HG03108 (cell line): ENCODE measurements at regions not wholly inside any gene's neighbourhood (a gene's known extent, or its start where the extent isn't known, plus 50 kb on each side); places are given as distances from the start of the nearest gene placed in this dataset.
"Not testable (repeated sequence)": the region's sequence is repeated elsewhere in the genome, so short reads cannot be mapped to it uniquely, and the experiment has no call there.

Source experiments
- ATAC-seq: cut with Tn5 transposase; IDR thresholded peaks from one replicate; pipeline ENCODE4 v1.9.1; 2021; ENCODE audit warnings: moderate library complexity; ENCODE audit not compliant: unreplicated experiment

DNA sequence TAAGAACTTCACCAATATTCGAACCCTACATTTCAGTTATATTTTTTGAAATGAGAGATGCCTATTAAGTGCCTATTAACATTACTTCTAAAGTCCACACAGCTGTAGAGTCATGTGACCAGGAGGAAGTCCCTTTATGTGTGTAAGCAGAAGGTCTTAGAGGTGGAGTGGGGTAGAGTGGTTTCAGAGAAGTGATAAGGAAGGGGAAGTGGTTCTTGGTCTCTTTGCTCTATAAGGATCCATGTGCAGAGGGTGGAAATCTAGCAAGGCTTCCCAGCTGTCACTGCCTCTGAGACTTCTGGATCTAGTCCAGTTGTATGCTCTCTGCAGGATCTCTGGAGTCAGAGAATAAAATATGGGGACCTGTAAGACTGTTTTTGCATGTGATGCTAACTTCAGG, 673.9 kb downstream of the FLRT2 start:
- no peak for ATAC-seq

DNA sequence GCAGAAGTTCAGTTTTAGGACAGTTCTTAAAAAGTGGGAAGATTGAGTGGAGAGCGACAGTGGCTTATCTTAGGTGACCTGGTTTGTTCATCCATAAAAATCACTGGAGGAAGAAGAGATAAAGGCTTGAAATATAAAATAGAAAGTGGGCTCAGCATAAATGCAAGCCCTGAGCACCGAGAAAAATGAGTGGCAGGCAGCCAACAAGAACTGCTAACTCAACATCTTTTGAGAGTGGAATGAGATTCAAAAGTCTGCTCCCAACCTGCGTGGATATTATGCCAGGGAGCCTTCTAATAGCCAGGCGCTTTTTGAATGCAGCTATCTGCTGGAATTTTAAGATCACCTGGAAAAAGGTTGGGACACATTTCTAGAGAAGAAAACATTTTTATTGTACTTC, 666.5 kb downstream of the FLRT2 start:
- ATAC-seq, result no peak

DNA sequence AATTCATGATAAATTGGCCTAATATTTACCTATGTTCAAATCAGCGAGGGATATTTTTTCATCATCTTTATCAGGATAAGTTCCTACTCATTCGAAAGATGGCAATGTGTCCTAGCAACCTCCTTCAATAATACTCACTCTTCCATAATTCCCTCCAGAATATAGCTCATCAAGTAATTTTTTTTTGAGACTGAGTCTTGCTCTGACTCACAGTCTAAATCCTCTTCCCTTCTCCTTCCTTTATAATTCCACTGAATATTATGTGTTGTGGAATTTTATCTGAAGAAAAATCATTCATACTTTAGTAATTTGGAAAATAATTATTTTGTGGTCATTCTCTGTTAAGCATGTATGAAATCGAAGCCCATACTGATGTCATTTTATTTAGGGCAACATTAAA, 663.8 kb downstream of the FLRT2 start:
- ATAC-seq, result no peak

DNA sequence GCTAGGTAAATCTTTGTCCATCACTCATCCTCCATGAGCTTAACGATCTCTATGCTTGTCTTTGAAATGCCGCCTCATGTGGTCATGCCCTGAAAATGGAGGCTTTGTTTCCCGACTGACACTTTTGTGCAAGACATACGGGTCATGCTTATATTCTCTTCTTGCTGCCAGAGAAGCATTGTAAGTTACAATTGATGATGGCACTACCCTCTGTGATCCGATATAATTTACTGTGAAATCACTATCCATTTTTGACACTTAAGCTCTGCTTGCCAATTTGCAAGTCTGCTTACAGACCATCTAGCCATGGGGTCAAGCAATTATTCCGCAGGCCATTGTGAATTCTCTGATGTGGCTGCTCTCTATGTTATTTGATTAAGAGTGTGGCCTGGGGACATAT, 650.0 kb downstream of the FLRT2 start:
- no peak for ATAC-seq

DNA sequence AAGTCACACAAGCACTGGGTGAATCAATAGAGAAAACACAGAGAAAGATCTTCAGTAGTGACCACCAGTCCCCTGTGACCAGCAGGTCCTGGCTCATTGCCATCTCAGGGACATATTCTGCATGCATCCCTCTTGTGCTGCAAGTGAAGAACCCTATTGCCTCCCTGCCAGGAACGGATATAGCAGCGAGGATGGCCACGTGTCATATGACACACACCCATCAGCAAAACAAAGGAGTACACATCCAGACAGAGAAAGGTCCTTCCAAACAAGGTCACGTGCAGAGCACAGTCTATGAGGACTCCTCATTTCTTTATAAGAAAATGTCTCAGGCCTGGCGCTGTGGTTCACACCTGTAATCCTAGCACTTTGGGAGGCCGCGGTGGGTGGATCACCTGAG, 638.4 kb downstream of the FLRT2 start:
- ATAC-seq, result no peak

DNA sequence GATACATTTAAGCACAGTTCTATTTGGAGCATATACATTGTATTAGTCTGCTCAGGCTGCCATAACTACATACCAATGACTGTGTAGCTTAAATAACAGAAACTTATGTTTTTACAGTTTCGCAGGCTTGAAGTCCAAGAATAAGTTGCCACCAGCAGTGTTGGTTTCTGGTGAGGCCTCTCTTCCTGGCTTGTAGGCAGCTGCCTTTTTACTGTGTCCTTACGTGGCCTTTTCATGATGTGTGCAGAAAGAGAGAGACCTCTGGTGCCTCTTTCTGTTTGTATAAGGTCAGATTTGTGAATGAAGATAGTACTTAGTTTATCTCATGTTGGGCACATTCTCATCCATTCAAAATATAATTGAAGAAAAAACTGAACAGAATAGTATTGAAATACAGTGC, 636.6 kb downstream of the FLRT2 start:
- ATAC-seq, result no peak

DNA sequence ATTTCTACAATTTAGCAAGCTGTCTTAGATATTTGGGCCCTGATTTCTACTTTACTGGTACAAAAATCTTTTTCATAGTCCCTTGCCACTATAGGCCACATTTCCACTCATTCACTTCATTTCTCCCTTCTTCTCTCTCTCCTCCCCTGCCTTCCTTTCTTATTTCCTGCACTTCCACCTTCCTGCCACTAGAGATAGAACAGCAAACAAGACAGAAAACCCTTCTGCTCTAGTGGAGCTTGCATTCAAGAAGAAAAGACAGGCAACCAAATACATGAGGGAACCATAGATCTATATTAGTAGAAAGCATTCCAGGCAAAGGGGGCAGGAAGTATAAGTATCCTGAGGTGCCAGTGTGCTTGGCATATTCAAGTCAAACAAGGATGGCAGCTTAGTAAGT, 623.5 kb downstream of the FLRT2 start:
- no peak for ATAC-seq

DNA sequence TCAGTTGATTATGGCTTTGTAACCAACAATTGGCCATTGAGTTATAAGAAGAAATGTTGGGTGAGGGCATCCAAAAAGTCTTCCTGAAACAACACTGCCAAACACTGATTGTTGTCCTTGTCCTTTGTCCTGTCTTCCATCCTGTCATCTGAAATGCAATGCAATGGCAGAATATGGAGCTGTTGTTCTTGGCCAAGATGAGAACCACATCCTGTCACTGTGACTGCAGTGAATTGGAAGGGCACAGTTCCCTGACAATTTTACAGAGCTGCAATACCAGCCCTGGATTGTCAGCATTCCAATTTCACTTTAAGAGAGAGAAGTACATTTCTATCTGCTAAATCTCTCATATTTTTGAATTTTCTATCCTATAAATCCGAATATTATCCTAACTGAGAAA, 613.3 kb downstream of the FLRT2 start:
- no peak for ATAC-seq

DNA sequence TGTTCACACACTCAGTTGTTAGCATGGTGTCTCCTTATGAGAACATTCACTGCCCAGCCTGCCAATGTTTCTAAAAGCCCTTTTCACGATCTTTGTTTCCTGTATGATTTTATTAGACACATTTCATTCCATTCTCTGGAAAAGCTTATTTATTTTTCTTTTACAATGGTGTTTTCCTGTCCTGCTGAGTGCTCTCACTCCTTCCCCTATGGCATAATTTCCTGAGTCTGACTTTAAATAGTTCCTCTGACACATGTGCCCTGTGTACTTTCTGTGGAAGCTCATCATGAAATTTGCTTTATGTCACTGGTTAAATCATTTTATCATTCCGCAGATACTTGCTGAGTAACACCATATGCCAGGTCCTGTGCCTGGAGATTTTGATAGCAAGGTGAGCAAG, 612.0 kb downstream of the FLRT2 start:
- ATAC-seq, result no peak

DNA sequence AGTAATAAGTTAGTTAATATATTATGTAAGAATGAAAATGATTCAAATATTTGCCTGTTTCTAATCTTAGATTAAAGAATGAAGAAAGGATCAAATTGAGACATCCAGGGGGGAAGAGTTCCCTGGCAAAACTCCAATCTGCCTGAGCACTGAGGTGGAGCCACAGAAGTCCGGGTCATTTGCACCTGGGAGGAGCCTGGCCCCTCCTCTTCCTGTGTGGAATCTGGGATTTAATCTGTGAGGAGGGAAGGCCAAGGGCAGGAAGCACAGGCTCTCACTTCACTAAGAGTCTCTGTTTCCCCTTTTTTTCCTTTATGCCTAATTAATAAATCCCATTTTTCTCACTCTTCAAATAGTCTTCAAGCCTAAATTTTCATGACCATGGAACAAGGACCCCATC, 599.5 kb downstream of the FLRT2 start:
- no peak for ATAC-seq

DNA sequence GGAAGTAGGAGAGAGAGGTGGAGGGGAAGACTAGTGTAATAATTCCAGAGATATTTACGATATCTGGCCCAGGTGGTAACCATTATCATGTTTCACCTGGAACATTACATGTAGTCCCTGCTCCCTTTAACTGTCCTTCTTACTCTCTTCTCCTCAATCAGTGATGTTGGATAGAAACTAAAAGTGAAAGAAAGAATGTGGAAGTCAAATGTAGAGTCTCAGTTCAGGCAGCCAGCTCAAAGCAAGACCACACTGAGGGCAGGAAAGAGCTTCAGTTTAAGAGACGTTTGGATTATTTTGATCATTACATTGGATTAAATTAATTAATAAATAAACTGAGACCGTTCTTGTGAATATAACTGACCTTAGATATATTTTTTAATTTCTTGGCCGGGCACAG, 594.4 kb downstream of the FLRT2 start:
- no peak for ATAC-seq

DNA sequence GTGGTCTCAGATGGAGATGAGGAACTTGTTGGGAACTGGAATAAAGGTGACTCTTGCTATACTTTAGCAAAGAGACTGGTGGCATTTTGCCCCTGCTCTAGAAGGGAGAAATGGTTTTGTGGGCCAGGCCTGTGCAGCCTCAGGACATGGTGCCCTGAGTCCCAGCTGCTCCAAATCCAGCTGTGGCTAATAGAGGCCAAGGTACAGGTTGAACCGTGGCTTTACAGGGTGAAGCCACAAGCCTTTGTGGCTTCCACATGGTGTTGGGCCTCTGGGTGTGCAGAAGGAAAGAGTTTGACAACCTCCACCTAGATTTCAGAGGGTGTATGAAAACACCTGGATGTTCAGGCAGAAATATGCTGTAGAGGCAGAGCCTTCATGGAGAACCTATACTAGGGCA, 586.0 kb downstream of the FLRT2 start:
- no peak for ATAC-seq

DNA sequence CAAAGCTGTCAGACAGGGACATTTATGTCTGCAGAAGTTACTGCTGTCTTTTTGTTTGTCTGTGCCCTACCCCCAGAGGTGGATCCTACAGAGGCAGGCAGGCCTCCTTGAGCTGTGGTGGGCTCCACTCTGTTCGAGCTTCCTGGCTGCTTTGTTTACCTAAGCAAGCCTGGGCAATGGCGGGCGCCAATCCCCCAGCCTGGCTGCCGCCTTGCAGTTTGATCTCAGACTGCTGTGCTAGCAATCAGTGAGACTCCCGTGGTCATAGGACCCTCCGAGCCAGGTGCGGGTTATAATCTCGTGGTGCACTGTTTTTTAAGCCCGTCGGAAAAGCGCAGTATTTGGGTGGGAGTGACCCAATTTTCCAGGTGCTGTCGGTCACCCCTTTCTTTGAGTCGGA, 580.9 kb downstream of the FLRT2 start:
- not testable (repeated sequence) for ATAC-seq

DNA sequence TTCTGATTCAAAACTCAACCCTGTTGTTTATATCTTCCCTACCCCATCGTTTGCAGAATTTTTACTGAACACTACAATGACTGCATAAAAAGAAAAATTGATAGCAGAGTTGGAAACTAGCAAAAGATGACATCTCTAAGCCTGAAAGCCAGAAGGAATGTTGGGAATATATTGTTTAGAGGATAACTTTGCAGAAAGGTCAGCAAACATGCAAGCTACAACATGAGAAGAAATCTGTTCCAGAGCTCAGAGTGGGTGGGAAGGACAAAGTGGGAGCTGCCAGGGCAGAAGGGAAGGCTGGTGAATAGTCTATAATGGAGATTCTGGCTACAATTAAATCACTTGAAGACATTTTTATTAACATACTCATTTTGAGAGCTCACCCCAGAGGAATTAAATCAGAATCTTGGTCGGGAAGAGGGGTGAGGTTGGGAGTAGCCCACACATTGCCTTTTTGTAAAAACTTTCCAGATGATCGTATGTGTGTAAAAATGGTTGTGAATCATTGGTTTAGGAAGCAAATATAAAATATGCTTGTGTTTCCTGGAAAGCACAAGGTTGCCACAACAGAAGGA, 574.8 kb downstream of the FLRT2 start:
- ATAC-seq, result no peak

DNA sequence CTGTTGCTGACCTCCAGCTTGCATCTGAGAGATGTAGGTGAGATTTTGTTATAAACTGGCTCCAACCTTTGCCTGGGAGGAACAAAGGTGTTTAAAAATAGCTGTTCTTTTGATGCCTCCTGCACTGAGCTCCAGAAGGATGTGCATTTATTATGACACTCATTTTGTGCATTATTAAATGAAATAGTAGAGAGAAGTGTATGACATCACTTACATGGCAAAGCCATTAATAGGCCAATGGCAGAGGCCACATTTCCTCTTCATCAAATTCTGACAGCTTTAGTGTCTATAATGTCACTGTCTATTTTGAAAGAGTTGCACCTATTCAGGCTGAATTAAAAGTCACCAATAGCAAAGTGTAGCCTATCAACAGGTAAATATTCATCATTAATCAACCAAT, 564.6 kb downstream of the FLRT2 start:
- no peak for ATAC-seq

DNA sequence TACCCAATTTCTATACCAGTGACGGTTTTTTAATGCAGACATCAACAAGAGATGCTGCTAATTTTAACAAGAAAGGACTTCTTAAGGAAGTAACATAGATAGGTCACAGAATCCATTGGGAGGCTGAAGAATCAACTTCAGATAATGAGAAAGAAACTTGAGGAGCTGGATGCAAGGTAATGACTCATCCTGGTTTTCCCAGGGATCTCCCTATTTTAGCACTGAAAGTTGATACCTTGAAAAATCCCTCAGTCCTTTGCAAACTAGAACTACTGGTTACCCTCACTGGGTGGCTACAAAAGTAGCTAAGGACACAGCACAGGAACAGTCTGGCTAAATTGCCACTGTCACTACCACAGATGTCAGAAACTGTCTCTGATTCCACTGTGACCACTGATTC, 561.9 kb downstream of the FLRT2 start:
- ATAC-seq, result no peak

DNA sequence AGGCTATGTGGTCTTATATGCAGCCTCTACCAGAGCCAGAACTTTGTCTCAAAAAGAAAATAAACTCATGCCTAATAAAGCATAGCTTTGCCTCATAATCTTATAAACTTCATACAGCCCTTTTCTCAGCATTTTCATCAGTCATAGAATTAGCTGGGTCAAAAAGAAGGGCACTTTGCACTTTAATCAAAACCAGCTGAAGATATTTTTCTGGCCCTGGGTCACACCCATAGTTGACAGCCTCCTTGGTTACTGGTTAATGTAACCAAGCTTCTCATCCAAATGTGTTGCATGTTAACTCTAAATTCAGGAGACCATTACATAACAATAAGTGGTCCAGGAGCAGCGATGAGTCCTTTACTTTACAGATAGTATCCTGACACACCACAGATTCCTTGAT, 558.2 kb downstream of the FLRT2 start:
- no peak for ATAC-seq

DNA sequence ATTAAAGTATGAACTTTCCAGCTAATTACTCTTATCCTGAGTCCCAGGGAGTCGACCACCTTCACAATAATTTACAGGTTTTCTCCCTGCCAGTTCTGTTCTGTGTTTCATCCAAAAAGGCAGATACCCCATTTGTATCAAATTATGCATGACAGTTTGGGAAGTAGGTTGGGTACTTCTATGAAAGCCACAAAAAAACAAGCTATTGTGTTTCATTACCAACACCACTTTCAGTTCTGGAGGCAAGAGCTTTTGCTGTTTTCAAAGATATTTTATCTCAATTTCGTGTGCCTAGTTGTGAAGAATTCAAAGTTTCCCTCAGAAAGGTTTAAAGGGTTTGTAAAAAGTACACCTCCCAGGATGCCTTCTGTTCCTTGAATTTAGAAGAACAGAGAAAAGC, 557.4 kb downstream of the FLRT2 start:
- ATAC-seq, result no peak

DNA sequence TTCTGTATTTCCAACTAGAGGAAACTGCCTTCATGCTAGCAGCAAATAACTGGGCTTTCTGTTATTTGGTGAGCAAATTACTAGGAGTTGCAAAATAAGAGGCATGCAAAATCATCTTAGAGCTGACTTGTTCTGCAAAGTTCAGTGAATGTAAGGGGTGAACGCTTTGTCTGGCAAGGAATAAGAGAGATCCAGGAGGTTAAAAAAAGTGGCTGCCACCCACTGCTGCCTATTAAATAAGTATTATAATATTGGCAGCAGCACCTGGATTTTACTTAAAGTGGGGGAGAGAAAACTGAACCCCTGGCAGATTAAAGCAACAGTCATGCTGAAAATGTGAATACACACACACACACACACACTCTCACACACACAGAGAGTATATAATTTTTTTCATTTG, 557.0 kb downstream of the FLRT2 start:
- ATAC-seq, result no peak

DNA sequence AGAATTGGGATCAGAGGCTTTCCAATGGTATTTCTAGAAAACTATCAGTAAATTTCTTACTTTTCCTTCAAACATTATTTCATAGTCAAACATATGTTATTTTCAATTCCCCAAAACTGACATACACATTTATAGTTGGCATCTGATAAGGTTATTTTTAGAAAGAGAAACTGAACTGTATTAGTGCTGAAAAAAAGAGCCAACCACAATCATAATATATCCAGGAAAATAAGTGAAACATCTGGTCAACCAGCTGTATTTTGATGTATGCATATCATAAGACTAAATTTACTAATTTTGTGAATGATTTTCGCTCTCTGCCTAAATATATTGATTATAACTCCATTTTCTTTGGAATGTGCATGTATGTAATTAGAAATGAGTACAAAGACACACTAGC, 554.2 kb downstream of the FLRT2 start:
- ATAC-seq, result no peak

DNA sequence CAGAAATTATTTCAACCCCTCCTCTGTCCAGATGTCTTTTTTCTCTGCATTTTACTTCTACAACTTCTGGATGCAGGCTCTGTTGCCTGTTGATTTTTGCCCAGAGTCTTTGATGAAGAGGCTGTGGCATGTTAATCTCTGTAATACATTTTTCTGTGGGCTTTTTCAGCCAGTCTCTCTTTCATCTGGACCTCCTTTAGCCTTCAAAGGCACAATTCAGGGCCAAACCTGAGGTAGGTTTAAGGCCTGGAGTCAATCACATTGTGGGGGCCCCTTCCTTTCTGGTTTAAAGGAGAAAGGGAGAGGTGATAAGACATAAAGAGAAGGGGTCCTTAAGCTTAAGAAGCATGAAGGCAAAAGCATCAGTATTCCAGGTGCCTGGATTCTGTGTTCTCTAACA, 553.7 kb downstream of the FLRT2 start:
- no peak for ATAC-seq

DNA sequence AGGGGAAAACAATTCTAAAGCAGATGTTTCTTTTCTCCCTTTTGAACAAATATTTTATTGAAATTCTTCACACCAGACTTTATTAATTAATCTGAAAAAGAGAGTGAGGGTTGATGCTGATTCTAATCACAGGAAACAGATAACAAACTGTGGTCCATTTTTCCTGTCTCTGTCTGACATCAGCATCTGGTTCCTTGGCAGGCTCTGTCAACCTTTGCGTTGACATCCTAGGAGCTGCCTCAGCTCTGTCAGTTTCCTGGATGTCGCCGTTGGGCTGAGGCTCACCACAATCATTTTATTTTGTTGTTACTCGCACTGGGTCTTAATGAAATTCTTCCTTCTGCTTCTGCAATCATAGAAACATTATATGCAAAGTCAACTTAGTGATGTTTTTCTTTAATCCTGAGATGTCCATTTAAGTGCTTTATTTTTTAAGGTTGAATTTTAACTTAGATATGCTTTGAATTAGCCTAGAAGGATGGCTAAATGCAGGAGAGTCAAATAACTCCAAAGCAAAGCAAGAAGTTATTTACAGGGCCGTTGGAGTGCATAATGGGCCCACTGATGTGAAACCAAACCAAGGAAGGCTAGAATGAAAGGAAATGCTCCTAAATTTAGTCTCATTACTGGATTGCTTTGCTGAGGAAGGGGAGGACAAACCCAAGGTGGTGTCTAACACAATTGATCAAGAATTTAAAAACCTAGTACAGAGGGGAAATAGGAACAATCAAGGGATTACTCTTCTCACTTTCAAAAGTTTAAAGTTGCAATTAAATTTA, 542.4 kb downstream of the FLRT2 start:
- no peak for ATAC-seq

DNA sequence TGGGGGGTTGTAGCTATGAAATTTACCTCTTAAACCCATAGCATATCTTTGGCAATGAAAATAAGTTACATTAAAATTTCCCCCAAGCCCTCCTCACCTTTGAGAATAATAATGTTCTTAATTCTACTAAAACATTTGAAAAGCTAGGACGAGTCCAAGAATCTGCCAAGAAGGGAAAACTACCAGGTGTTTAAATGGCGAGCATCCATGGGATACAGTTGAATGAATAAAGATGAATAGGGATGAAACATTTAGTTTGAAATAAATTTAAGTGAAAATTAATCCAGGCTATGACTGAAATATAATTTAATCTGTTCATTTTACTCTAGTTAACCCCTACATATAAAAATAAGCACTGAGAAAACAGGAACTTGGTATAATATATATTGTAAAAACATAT, 536.7 kb downstream of the FLRT2 start:
- ATAC-seq, result no peak
